GOT3 (cell line): ENCODE measurements at regions not wholly inside any gene's neighbourhood (a gene's known extent, or its start where the extent isn't known, plus 50 kb on each side); places are given as distances from the start of the nearest gene placed in this dataset.

Experiments
- DNase-seq: peaks from one replicate; lab custom pipeline; 2025; ENCODE audit warnings: mixed read lengths; lab: John Stamatoyannopoulos, UW

DNA sequence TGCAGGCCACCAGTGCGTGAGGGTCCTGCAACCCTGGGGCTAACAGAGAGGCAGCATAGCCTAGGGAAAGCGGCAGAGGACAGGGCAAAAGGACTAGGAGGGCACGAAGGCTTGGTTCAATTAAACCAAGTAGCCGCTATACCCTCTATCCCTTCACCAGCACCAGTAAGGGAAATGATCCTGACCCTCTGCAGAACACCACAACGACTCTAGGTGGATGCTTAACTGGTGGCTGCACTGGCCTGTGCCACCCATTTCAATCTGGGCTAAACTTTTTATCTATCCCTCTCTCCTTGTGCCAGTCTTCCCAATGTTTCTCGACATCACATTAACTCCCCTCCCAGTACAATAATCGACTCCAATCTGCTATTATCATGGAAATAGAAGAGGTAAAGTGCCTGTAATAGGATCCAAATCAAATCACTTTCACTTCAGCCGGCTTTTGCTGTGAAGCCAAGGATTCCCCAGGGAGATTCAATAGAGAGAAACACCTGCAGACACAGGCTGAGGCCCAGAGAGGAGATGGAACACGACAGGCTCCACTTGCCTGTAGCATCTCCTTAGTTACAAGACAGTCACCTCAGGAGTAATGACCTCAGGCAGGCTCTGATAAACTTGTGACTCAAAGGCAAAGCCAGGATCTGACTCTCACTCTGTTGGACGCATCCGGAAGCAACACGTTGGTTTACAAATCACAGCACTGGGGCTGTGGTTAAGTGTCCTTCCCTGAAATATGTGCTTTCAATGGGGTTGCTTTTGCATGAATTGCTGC, 791.6 kb upstream of the ARRDC4 start:
- DNase-seq = no peak

DNA sequence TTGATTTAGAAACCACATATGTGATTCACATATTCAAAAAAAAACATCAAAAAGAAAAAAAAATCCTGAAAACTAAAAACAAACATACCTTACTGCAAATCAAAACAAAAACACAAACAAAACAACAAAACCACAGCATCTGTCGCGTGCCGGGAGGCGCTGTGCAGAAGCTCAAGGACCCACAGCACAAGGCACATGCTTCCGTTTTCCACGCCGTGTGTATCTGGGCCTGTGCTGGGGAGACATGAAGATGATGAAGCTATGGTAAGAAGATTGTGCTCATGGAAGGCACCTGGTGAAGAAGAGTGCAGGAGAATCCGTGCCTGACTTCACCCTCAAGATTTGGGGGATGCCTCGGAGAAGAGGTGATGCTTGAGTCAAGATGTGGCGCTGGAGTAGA, 788.9 kb upstream of the ARRDC4 start:
- DNase-seq = no peak

DNA sequence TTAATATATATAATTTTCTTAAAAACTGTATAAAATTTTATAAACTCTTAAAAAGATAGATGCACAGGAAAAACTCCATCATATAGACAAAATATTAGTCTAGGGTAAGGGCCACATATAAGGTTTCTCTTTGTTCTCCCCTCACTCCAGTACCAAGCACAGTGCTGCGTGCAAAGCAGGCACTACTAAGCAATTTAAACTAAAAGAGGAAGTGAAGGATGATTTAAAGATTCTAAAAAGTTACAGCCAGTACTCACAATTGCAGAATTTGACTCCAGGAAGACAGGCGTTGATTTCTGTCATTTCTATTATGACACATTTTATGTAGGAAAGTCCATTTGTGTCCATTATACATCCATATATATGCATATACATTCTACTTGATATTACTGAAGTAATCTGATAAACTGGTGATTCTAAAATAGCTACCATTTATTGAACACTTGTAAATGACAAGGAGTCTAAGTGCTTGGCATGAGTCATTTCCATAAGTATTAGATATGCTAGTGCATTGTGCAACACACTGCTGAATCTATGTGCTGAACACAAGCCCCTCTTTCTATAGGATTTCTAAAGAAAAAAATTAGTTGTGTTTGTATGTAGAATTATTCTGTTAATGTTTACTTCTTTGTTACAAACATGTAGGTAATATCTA, 785.5 kb upstream of the ARRDC4 start:
- DNase-seq = no peak

DNA sequence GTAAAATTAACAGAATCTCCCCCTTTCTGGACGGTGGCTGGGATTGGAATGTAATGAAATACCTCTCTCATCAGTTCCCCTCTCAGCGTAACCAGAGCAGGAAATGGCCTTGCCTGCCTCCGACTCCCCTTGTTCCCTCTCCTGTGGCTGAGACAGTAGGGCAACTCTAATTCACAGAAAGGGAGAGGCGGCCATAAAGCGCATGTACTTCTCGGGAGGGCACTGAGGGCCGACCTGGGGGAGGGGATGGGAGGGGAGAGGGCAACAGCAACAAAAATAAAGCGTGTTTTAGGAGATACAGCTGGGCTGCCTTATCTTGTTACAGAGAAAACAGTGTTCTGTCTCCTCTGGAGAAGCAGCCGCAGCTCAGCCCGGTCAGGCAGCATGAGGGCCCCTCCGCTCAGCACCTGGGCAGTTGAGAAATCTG, 783.3 kb upstream of the ARRDC4 start:
- DNase-seq = no peak

DNA sequence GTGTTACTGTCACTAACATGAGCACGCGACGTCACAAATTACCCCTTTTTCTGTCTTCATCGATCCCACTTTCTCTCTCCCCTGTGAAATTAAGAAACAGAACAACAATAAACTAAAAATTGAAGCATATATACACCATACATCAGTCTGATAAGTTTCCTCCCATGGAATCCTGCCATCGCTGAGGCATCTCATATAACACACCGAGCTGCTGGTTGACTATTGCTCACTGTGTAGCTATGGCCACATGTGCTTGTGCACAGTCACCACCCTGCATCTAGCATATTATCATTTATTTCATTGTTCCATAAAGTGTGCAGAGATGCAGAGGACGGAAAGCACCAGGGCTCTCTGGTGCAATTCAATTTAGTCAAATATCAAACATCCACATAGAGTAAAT, 777.9 kb upstream of the ARRDC4 start:
- no peak for DNase-seq

DNA sequence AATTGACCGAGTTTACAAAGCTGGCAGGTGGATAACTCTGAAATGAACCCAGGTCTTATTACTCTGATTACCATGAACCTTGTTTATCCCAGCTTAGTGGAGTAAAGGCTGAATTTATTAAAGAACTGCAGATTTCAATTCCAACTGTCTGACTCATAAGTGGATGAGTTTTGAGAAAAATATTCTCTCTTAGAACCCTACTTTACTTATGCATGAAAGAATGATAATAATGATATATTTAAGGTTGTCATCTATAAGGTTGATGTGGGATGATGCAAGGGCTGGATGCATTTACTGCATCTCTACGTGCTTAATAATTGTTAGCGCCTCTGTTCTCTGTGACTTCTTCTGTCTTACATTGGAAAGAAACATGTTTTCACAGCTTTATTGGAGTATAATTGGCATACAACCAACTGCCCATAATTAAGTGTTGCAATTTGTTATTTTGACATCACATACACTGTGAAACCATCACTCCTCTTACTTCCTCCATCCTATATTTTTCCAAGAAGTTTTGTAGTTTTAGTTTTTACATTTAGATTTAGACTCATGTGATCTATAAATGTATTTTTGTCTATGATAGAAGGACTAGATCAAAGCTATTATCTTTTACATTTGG, 771.2 kb upstream of the ARRDC4 start:
- no peak for DNase-seq

DNA sequence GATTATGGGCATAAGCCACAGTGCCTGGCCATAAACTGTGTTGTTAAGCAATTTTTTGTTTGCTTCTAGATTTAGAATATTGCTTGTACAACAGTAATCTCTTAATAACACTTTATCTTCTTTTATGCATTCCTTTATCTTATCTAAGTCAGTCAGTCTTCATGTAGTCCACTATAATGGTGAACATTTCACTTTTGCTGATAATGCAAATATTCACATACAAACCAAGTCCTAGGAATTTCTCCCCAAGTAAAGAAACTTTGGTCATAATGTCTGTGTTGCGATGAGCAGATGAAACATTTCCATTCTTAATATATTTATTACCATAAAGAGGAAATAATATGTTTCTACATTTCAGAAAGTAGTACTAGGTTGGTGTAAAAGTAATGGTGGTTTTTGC, 765.8 kb upstream of the ARRDC4 start:
- no peak for DNase-seq

DNA sequence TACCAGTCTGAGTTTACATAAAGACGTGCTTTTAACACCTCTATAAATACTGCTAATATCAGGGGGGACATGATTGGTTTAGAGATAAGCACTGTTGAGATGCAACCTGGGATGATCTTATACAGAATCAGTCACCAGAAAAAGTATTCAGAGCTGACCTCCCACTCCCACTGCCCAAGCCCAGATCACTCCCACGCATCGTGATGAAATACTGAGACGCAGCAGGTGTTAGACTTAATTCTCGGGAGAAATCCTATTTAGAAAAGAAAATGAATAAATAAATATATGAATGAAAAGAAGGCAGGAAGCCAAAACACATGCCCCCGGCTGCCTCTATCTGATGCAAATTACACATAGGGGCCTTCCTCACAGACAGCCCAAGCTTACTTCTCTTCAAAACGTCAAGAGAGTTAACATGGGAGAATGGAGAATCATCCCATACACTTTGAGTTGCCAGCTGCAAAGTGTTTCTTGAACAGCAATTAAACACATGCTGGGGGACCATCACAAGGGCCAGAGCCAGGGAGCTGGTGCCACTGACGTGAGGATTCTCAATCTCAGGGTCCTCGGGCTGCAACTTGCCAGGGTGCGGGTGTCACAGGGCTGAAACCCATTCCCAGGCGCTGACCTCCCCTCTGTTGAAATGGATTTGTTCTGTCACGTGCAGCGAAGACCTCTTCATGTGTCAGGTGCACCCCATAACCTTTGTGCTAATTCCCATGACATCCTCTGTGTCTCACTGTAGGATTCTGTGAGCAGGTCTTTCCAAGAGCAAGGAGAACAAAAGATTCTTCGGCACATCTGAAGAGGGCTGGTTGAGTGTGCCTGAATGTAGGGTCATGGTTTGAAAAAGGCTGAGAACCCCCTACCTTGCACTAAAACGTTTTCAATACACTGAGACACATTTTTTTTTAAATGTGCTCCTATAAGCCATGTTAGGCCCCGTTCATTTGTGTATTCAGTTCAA, 764.2 kb upstream of the ARRDC4 start:
- DNase-seq = no peak

DNA sequence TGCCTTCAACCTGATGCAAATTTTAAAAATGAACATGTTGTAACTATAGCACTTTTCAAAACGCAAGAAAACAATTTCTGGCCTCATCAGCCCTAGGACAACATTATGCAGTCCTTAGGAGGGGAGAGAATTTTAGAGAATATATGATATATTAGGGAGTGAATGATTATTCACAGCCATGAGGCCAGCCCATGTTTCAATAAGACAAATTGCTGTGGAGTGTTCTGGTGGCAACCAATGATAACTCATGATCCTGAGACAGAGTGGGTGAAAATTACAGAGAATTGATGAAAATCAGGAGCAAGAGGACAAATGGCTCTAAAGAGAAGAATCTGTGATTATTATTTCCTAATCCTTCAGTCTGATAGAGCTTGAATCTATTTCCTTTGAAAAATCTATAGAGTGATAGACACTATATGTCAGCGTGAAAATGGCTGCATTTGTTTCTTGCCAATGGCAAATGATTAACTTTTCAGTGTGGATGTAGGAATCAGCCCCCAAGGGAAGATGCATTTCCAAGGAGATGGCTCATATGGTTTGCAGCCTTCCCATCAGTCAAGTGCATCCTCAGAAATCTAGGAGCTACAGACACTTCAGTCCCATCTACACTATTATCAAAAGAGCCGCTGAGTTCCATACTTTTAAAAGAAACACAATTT, 761.0 kb upstream of the ARRDC4 start:
- no peak for DNase-seq

DNA sequence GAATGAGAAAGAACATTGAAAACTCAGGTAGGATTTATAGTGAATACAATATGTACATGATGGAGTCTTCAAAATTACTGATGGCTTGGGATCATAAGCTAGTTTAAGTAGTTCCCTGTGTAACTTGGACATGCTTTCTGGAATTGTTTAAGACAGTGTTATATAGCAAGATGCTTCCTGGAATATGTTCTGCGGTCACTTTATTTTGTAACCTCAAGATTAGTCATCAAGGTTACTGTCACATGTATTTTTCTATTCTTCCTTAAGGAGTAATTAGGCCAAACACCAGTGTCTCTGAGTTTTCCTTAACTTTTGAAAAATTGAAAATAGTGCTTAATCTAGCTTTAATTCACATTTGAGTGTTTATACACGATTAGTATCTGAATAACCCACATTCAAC, 760.3 kb upstream of the ARRDC4 start:
- no peak for DNase-seq

DNA sequence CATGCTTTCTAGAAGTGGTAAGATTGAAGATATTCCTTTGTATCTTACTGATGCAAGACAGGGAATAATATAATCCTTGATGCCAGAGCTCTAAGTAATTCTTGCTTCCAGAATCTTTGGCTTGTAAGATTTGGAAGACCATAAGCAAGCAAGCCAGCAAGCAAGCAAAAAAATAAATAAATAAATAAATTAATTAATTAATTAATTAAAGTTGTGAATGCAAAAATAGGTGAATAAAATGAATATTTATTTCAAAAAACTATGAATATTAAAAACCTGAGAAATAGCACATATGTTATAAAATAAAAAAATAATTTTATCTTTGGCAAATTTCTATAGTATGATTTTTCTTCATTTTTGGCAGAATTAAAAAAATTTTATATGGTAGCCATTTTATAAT, 750.2 kb upstream of the ARRDC4 start:
- DNase-seq = no peak

DNA sequence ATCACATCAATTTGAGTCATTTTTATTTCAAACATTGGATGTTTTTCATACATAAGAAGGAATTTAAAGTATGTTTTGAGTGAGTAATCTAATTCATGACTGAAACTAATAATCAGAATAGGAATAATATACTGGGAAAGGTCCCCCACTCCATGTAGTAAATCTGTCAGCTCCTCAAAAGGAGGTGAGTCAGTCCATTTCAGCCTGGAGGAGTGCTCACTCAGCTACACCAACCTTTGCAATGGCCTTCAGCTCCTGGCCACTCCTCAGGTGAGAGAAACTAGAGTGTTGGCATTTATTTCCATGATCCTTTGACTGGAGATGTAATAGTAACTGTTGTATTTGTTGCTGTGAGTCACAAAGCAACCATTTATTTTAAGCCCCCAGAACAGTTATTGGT, 744.9 kb upstream of the ARRDC4 start:
- no peak for DNase-seq

DNA sequence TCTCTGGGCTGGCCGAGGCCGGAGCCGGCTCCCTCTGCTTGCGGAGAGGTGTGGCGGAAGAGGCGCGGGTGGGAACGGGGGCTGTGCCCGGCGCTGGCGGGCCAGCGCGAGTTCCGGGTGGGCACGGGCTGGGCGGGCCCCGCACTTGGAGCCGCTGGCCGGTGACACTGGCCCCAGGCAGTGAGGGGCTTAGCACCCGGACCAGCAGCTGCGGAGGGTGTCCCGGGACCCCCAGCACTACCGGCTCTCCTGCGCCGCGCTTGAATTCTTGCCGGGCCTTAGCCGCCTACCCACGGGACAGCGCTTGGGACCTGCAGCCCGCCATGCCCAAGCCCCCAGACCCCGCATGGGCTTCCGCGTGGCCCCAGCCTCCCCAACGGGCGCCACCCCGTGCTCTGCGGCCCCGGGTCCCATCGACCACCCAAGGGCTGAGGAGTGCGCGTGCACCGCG, 736.3 kb upstream of the ARRDC4 start:
- no peak for DNase-seq

DNA sequence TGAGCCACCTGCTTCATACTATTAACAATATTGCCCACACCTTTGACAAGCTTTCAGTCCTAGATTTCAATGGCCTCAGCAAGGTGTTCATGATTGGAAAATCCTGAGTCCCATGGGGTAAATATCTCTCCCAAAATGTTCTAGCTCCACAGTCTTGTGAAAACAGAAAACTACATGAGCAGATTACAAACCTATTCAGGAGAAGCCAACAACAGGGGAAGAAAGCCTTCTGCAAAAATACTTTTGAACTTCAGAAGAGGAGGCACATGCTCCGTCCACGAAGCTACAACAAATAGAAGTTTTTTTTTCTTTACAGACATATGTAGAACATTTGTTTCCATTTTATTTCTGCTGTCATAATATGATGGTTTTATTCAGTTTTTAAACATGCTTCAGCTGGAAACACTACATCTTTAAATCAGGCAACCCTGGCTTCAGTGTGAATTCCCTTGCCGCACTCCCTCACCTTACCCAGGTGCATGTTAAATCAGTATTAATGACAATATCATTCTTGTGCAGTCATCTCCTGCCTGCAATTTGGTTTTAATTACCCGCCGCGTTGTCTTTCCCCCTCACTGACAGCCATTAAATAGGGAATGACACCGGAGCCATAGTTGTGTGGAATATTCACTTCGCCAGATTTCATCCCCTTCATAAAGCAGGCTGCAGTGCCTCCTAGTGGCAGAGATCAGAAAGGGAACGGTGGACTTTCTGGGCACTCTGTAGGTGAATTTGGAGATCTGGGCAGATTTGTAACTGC, 725.5 kb upstream of the ARRDC4 start:
- no peak for DNase-seq

DNA sequence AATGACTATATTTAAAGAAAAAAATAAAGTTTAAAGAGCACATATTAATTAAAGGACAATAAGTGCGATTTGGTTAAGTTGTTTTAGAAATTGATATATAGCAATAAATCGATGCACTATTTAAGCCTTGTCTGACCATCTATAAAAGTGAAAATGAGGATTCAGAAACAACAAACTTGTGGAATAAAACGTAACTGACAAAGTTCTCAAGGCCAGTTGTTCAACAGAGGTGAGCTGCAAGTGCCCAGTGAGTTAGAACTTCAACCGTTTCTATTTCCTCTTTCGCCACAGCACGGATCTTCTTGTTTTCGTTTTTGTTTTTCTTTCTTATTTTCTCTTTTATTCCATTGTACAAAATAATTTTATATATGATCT, 724.9 kb upstream of the ARRDC4 start:
- DNase-seq = no peak

DNA sequence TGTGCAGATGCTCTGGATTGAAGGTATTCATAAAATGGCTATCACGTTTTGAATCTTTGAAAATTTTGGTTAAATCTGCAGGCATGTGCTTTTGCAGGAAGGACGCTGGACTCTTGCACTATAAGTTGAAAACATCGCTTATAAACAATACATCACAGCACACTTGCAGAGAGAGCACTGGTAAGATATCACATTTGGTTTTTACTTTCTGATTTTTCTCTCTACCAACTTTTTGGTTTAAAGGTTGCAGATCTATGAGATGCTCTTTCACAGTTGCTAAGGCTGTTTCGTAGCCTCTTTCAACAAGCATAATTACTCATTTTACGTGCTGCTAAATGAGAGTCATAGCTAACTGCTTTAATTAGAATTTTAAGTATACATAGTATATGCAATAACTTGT, 724.4 kb upstream of the ARRDC4 start:
- DNase-seq = no peak

DNA sequence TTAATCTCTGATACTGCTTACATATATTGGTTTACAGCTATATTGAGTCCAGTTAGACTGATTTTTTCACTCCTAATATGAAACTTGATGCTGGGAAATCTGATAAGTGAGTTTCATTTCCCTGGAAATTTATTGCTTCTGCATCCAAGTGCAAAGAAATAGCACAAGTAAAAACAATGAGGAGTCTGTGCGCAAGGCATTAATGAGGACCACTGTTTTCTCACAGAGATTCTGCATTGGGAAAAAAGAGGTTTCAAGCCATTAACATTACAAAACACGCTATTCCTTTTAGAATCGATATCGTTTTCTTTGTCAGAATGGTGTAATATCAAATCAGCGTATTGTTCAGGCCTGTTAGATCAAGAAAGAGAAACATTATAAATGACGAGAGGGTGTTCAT, 723.3 kb upstream of the ARRDC4 start:
- DNase-seq = no peak

DNA sequence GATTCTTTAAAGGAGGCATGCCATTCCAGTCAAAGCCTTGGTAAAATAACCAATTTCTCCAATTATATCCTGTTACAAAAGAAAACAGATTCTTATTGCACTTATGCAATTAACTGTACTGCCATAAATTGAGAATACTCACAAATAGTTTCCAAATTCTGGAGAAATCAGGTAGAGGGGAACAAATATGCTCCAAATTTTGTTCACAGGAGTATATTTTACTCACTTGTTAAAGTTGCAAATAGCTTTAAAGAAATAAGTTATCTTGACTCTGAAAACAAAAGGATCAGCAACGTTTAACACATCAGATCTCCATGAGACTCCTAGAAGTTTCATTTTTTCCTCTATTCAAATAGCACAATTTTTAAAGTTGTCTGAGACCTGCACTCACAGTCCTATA, 712.1 kb upstream of the ARRDC4 start:
- DNase-seq = no peak

DNA sequence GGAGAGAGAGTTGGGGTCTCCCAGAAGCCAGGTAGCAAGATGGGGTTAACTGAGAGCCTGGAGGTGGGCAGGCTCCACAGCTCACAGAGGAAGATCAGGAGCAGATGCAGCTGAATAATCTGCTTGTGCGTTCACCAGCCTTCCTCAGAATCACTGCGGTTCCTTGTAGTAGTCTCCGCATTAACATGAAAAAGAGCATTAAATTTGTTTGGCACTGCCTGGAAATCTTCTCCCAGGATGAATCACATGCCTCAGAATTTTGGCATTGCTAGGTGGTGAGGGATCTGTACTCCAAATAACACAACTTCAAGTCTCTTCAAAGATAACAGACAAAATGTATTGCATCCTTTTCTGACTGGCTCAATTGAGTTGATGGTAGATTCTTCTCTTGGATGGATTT, 700.6 kb upstream of the ARRDC4 start:
- DNase-seq = no peak

DNA sequence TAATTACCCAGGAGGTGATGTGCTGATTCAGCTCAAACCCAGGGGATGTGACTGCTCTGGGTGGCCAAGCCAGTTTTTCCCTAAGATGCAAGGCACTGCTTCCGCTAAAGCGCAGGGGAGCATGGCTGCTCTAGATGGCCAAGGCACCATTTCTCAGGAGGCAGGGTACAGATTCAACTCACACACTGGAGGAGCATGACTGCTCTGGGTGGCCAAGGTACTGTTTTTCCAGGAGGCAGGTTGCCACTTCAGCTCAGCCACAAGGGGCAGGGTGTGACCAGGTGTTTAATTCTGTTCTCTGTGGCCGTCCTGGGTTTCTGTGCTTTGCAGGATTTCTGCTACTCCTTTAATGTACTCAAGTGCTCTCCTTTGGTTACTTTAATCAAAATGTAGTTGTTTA, 659.3 kb upstream of the ARRDC4 start:
- DNase-seq = no peak

DNA sequence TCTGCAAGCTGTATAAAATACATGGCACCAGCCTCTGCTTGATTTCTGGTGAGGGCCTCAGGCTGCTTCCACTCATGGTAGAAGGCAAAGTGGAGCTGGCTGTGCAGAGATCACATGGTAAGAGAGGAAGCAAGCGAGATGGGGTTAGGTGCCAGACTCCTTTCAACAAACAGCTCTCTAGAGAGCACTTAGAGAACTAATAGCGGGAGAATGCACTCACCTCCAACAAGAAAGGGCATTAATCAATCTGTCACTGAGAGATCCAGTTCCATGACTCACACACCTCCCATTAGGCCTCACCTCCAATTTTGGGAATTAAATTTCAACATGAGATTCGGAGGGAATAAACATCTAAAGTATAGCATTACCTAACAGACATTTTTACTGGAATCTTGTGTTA, 644.1 kb upstream of the ARRDC4 start:
- no peak for DNase-seq
